PC-9 (cell line): ENCODE measurements at regions not wholly inside any gene's neighbourhood (a gene's known extent, or its start where the extent isn't known, plus 50 kb on each side); places are given as distances from the start of the nearest gene placed in this dataset.

Experiments used
- BruUV-seq: library from RNA; stranded (reverse); fragments of 400-500 nt; replicated peaks from 2 replicates; lab custom pipeline; 2021; lab: Mats Ljungman, UMichigan
- CTCF ChIA-PET: fragments of 300-600 bp; sonication (Branson Sonifier 250); formaldehyde crosslinking; loops from one replicate; lab custom pipeline; 2022; ENCODE audit warnings: antibody characterized with exemption; lab: Charles Lee
- POLR2A ChIA-PET: fragments of 300-600 bp; sonication (Branson Sonifier 250); formaldehyde crosslinking; loops from one replicate; lab custom pipeline; 2022; ENCODE audit warnings: antibody characterized with exemption; ENCODE audit not compliant: unreplicated experiment; lab: Charles Lee
- DNase-seq, 2 experiments: peaks; one replicate each; pipeline versions ENCODE4 v3.0.0 to v3.0.0-alpha.2; 2015 to 2022; ENCODE audit warnings: mixed read lengths in 1 of 2
- H2AFZ ChIP-seq: fragments of 200-600 bp; sonication (generic); 2 replicates; pipeline ENCODE4 v1.8.1; 2017; ENCODE audit warnings: antibody characterized with exemption
- H3F3A ChIP-seq: fragments of 200-600 bp; sonication (generic); 2 replicates; pipeline ENCODE4 v1.8.1; 2017; ENCODE audit warnings: antibody characterized with exemption, mild to moderate bottlenecking, low read depth; ENCODE audit not compliant: insufficient read depth
- H3K27ac ChIP-seq: fragments of 200-600 bp; sonication (generic); 2 replicates; pipeline ENCODE4 v1.6.1; 2016; ENCODE audit warnings: mixed run types
- H3K27me3 ChIP-seq: fragments of 200-600 bp; sonication (generic); 2 replicates; pipeline ENCODE4 v1.6.1; 2016; ENCODE audit warnings: low read depth, mixed run types; ENCODE audit not compliant: insufficient read depth
- H3K36me3 ChIP-seq: fragments of 200-600 bp; sonication (generic); 2 replicates; pipeline ENCODE4 v1.6.1; 2016; ENCODE audit warnings: low read depth, mixed run types
- H3K4me1 ChIP-seq: fragments of 200-600 bp; sonication (generic); replicated peaks from 2 replicates; pipeline ENCODE4 v1.6.1; 2016; ENCODE audit warnings: mixed run types; ENCODE audit not compliant: insufficient read depth
- H3K4me2 ChIP-seq: fragments of 200-600 bp; sonication (generic); 2 replicates; pipeline ENCODE4 v1.6.1; 2017; ENCODE audit warnings: mixed run types
- H3K4me3 ChIP-seq: fragments of 200-600 bp; sonication (generic); 2 replicates; pipeline ENCODE4 v1.6.1; 2016; ENCODE audit warnings: mixed run types
- H3K79me2 ChIP-seq: fragments of 200-600 bp; sonication (generic); 2 replicates; pipeline ENCODE4 v1.6.1; 2017; ENCODE audit warnings: low read depth, mixed run types
- H3K9me2 ChIP-seq: fragments of 200-600 bp; sonication (generic); 2 replicates; pipeline ENCODE4 v1.8.1; 2017; ENCODE audit warnings: mild to moderate bottlenecking; ENCODE audit not compliant: insufficient read depth
- H3K9me3 ChIP-seq: fragments of 200-600 bp; sonication (generic); 2 replicates; pipeline ENCODE4 v1.8.1; 2016; ENCODE audit warnings: low read depth; ENCODE audit not compliant: insufficient read depth
- H4K20me1 ChIP-seq: fragments of 200-600 bp; sonication (generic); 2 replicates; pipeline ENCODE4 v1.8.1; 2017; ENCODE audit not compliant: insufficient read depth
- CTCF ChIP-seq: fragments of 200-600 bp; sonication (generic); conservative IDR thresholded peaks from 2 replicates; pipeline ENCODE4 v1.6.1; 2017; ENCODE audit warnings: mixed run types, antibody characterized with exemption, mild to moderate bottlenecking, moderate library complexity
- EZH2 ChIP-seq: fragments of 200-600 bp; sonication (generic); IDR thresholded peaks from 2 replicates; pipeline ENCODE4 v1.8.0; 2017; ENCODE audit warnings: antibody characterized with exemption, low read depth
- intact Hi-C: fragments of 100-400 bp; cut with micrococcal nuclease; formaldehyde crosslinking; loops from one replicate; pipeline ENCODE4 v1.10.0; 2022; ENCODE audit not compliant: unreplicated experiment

- TF ChIP-seq EZH2: no peak
- no peak for TF ChIP-seq CTCF
- no peak overlapping the region for H3K4me2 ChIP-seq
- no peak overlapping the region for H2AFZ ChIP-seq
- no peaks in the 10 kb centered on the region for H3K9me2 ChIP-seq
- no peaks in the 10 kb centered on the region for H4K20me1 ChIP-seq
- H3K9me3 ChIP-seq: no peaks in the 10 kb centered on the region
- BruUV-seq: no TSS peak
- H3F3A ChIP-seq: no peaks in the 10 kb centered on the region
- no peaks in the 10 kb centered on the region for H3K4me1 ChIP-seq
- POLR2A ChIA-PET: no interaction called here
- H3K36me3 ChIP-seq: no peaks in the 10 kb centered on the region
- no peaks in the 10 kb centered on the region for H3K79me2 ChIP-seq
- H3K4me3 ChIP-seq: no peak overlapping the region
- intact Hi-C loops: no loop called here
- DNase-seq: no peak
- CTCF ChIA-PET: no interaction called here
- H3K27me3 ChIP-seq: no peaks in the 10 kb centered on the region
- H3K27ac ChIP-seq: no peak overlapping the region
Measured at GRCh38 chr6:82056567-82056966, 191.0 kb downstream of the IBTK start.

- no peaks in the 10 kb centered on the region for H3K4me1 ChIP-seq
- intact Hi-C loops: no loop called here
- ChIA-PET CTCF (no interaction called here), POLR2A (interaction anchor here (0.6 kb wide), 1 partner anchor 15 kb away, joined by 4 read pairs; no protein-coding TSS in a partner anchor)
- no peak for DNase-seq
- H3K79me2 ChIP-seq: no peaks in the 10 kb centered on the region
- H3K27ac ChIP-seq: no peak overlapping the region
- no peaks in the 10 kb centered on the region for H3K27me3 ChIP-seq
- no peaks in the 10 kb centered on the region for H3K36me3 ChIP-seq
- no TSS peak for BruUV-seq
- TF ChIP-seq EZH2 (no peak), CTCF (no peak)
- H4K20me1 ChIP-seq: no peaks in the 10 kb centered on the region
- H3K4me3 ChIP-seq: no peak overlapping the region
- H3K9me2 ChIP-seq: no peaks in the 10 kb centered on the region
- no peak overlapping the region for H2AFZ ChIP-seq
- H3F3A ChIP-seq: no peaks in the 10 kb centered on the region
- H3K9me3 ChIP-seq: no peaks in the 10 kb centered on the region
- H3K4me2 ChIP-seq: no peak overlapping the region
Measured at GRCh38 chr6:82045965-82046756, 201.4 kb downstream of the IBTK start.

- Histone ChIP-seq H3K9me2 (no peaks in the 10 kb centered on the region), H3K27me3 (no peaks in the 10 kb centered on the region), H3K27ac (no peak overlapping the region), H3F3A (no peaks in the 10 kb centered on the region), H3K79me2 (no peaks in the 10 kb centered on the region), H2AFZ (no peak overlapping the region), H4K20me1 (no peaks in the 10 kb centered on the region), H3K4me2 (no peak overlapping the region), H3K4me1 (no peaks in the 10 kb centered on the region), H3K9me3 (no peaks in the 10 kb centered on the region), H3K4me3 (no peak overlapping the region), H3K36me3 (no peaks in the 10 kb centered on the region)
- no TSS peak for BruUV-seq
- peak in 1 of 2 experiments; percentile 26 for DNase-seq
- ChIA-PET CTCF (interaction anchor here (0.7 to 1.1 kb wide), 4 partner anchors 35 to 1934 kb away, joined by 3 read pairs; no protein-coding TSS in a partner anchor), POLR2A (interaction anchor here (0.5 kb wide), 1 partner anchor 59 kb away, joined by 5 read pairs; no protein-coding TSS in a partner anchor)
- TF ChIP-seq CTCF (peak; percentile 75), EZH2 (no peak)
- intact Hi-C loops: loop anchor here (1.0 to 5.0 kb wide), 2 partner anchors 288 to 1298 kb away; partner anchors contain the start of gene TENT5A
Measured at GRCh38 chr6:82040405-82041221, 206.9 kb downstream of the IBTK start.
